ENCODE measurements at regions not wholly inside any gene's neighbourhood (a gene's known extent, or its start where the extent isn't known, plus 50 kb on each side); places are given as distances from the start of the nearest gene placed in this dataset.
"Not testable (repeated sequence)": the region's sequence is repeated elsewhere in the genome, so short reads cannot be mapped to it uniquely, and the experiment has no call there.

DNA sequence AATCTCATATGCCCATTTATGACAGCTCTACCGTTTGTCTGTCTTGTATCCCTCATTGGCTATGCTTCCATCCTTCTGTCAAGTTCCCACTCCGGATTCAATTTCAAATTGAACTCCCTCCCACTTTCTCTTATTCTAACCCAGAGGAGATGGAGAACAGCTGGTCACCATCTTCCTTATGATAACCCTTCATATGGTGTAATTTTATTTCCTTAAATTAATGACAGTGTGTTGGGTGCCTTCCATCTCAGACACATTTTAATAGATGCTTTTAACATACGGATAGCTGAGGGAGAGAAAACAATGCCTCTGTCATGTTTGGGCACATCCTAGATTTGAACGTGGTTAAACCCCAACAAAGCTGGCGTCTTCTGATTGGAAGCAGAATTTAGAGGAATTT, 103.0 kb upstream of the PLXNA2 start:
- no peak for DNase-seq (ENCODE audit: low spot score)

DNA sequence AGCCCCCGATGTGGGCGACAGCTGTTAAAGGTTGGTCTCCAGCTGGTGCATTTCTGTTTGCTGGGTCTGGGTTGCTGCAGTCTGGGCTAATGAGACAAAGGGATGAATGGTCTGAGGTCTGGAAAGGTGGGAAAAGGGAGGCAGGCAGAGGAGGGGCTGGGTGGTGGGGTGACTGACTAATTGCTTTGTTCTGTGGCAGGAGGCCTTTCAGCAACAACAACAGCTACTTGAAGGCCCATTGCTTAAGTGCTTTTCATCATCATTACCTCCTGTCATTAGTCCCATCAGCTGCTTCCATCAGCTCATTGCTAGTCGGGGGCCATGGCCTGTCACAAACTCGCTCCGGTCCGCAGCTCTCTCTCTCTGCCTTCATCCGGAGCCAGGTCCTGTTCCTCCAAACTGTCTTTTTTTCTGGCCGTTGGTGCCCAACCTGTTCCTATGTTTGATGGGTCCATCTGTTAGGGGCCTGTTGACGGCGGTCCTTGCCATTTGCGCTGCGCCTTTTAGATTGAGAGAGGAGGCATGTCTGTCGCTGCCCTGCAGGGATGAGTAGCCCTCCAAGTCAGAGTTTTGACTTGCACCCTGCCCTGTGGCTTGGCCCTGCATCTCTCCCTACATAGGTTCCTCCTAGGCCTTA, 105.6 kb upstream of the PLXNA2 start:
- no peak for DNase-seq (ENCODE audit: low spot score)

DNA sequence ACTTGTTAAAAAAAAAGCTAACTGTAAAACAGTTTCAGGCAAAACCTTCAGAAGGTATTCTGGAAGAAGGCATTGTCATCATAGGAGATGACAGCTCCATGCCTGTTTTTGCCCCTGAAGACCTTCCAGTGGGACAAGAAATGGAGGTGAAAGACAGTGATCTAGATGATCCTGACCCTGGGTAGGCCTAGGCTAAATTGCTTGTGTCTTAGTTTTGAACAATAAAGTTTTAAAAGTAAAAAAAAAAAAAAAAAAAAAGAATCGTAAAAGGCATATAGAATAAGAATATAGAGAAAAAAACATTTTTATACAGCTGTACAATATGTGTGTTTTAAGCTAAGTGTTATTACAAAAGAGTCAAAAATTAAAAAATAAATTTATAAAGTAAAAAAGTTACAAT, 106.6 kb upstream of the PLXNA2 start:
- DNase-seq (ENCODE audit: low spot score): no peak

DNA sequence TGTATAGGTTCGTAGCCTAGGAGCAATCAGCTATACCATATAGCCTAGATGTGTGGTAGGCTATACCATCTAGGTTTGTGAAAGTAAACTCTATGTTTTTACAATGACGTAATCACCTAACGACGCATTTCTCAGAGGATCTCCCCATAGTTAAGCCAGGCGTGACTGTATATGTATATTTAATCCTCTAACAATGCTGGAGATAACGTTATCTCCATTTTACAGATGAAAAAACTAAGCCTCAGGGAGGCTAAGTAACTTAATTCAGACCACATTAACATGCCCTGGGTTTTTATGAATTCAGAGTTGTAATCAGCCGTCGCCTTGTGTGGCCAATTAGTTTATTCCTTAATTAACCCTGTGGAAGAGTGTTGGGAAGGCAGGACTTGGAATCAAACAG, 107.7 kb upstream of the PLXNA2 start:
- no peak for DNase-seq (ENCODE audit: low spot score)

DNA sequence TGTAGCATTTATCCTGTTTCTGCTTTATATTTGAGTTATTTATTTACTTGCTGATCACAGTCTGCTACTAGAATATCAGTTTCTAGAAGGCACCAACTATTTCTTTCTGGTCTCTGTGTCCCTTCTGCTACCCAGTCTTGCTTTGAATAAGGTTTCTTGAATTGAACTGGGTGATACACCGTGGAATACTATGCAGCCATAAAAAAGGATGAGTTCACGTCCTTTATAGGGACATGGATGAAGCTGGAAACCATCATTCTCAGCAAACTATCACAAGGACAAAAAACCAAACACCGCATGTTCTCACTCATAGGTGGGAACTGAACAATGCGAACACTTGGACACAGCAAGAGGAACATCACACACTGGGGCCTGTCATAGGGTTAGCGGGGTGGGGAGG, 109.6 kb upstream of the PLXNA2 start:
- DNase-seq (ENCODE audit: low spot score): not testable (repeated sequence)

DNA sequence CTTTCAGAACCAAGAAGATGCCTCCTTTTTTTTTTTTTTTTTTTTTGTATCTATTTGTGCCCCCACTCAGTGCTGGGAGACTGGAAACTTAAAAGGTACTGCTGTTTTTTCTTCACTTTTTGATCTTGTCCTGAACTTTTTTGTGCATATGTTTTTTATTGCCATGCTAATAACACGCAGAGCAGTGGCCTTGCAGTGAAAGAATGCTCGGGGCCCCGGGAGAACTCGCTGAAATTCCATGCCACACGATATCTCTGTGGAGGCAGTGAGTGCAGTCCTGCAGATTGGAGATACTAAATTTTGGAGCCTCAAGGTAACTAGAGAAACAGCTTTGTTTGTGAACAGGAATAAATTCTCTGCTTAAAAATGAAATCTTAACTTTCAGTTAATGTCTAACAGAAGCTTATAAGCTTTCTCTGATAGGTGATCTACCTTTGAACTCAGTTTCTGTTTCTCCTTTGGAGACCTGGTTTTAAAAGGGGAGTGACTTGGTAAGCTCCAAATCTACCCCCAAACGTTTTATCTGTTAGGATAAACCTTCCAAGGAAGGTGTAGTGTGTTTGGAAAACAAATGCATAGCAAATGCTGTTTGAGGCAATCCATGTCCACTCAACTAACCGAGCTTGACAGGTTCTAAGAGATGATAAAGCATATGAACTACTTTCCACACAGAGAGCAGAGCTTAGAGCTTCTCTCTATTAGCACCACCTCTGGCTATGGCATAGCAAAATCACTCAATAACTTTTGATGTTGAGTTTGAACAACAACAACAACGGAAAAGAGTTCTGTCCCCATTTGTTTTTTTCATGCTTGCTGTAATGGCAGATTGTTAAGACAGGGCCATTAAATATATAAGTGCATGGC, 113.7 kb upstream of the PLXNA2 start:
- no peak for DNase-seq (ENCODE audit: low spot score)

DNA sequence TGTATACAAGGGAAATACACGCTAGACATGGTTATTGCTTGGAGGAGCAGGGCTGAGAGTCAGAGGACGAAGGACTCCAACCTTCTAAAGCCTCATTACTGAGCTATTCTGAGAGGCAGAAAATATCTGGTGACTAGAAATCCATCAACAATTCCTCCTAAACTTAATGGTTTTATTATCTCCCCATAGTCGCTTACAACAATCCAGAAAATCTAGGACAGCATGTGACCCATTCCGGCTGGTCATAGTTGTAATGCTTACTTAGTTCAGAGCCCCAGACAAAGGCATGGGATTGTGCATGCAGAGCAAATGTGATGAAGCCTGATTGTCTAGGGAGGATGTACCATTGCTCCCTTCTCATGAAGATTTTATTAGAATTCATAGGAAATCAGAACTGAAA, 114.5 kb upstream of the PLXNA2 start:
- no peak for DNase-seq (ENCODE audit: low spot score)

DNA sequence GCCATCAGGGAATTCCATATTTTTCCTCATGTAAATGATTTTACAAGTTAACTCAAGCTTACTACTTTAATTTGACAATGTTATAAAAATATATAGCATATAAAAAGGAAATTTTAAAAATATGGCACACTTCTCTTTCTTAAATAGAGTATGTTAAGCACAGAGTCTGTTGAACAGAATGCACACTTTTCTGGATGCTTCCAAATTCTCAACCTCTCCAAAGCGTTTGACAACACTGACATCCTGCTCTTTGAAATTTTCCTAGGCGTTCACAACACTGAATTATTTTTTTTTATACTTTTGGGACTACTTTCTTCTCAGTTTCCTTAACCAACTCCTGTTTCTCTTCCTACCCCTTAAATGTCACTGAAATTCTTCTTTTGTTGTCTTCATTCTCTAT, 117.8 kb upstream of the PLXNA2 start:
- DNase-seq (ENCODE audit: low spot score): no peak

DNA sequence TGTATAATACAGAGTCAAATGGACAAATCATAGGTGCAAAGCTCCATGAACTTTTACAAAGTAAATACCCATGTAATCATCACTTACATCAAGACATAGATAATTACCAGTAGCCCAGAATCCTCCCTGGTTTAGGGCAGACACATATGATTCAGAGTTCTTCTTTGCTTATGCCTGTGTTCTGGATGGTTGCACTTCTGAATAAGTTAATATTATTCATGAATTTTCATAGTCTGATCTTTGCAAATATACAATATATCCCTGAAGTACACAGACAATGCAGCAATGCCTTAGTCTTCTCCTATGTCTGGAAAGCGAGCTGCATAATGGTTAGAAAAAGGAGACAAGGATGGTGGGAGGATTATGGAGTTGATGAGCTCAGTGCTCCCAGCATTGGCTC, 122.4 kb upstream of the PLXNA2 start:
- no peak for DNase-seq (ENCODE audit: low spot score)

DNA sequence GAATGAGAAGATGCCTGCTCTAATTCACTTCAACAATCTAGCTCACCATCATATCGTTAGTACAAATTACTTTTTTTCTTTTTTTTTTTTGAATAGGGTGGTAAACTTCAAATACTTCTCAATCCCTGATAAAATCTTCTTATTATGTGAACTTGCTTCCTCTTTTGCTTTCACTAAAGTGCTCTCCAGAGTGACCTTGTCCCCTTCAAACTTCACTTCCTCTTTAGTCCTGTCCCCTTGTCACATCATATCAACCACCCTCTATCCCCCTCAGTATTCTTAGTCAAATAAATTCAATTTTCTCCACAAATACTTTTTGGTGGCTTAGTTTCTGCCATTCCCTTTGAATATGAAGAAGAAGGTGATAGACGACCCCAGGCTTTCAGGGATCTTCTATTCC, 124.9 kb upstream of the PLXNA2 start:
- DNase-seq (ENCODE audit: low spot score): no peak

DNA sequence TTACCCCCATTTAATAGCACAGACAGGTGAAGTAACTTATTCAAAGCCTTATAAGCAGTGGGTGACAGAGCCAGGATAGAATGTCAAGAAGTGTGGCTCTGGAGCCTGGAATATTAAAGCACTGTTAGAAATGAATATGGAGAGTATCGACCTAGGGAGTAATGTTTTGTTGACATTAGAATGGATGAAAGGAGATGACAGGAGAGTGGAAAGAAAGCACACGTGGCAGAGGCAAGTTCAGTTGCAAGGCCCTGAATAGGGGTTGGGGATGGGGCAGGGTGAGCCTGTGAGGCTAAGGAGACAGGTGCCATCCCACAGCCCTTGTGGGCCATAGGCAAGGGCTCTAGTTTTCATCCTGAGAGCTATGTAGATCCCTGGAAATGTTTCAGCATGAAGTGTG, 125.5 kb upstream of the PLXNA2 start:
- DNase-seq (ENCODE audit: low spot score): no peak

DNA sequence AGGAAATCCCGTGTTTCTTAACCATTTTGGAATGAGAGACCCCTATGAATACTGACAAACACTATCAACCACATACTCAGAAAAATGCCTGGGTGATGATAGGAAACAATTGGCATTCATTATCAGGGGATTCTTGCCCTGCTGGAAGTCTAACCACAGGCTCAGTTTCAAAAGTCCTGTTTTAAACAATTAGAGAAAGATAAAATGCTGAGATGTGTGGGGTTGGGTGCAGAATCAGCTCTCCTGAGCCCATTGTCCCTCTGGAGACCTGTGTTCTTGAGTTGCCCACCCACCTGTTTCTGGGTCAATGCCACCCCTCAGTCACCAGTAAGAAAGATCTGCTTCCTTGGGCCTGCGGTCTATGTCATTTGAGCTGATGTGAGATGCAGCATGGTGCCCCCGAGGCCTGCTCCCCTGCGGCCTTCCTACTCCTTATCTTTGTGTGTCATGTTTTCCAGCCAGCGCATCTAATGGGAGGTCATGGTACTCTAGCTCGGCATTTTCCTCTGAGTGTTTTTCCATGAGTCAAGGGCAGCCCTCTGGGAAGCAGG, 130.3 kb upstream of the PLXNA2 start:
- DNase-seq (ENCODE audit: low spot score): no peak

DNA sequence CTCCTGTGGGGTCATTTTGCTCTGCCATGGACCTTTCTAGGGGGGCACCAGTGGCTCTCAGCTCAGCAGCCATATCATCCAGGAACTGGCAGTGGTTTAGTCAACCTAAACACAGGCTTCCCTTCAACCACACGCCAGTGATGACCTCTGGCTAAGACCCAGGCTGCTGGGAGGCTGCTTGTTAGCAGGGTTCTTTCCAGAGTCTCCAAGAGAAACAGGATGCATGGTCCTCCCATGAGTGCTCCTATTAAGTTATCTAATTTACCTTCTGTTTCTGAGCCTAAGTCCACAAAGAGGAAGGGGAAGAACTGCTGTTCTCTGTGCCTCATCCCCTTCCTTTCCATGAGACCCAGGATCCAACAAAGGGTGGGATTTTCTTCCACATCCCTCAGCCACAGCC, 137.3 kb upstream of the PLXNA2 start:
- DNase-seq (ENCODE audit: low spot score): no peak

DNA sequence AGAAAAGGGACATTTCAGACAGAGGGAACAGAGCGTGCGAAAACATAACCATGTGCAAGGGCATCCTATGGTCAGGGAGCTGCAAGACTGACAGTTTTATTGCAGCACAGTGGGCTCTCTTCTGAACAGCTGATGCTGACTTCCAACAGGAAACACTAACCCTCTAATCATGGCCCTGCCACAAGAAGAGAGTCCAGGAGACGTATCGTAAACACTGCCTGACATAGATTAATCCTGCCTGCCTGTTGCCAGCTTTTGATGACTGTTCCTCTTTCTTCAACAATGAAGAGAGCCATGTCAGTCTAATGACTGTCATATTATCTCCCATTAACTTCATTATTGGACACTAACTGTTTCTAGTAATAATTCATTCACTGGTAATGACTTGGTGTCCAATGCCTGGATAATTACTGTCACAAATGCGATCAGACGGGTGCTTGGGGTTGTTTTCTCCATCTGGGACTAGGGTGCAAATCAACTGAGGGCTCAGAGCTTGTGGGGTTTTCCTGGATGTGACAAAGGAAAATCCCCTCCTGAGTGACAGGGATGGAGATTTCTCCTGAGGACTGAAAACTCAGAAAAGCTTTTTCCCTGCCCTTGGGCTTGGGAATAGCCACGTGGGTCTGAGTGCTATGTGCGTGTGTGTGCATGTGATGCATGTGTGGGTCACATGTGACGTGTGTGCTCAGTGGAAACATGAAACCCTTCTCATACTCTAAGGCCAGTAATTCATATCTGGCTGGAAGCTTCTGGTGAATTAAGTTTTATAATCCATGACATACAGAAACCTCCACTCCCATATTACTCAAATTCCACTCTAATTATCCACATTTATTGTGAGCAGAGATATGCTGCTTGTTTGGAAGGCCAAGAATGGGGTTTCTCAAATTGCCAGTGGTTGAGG, 144.0 kb upstream of the PLXNA2 start:
- no peak for DNase-seq (ENCODE audit: low spot score)

DNA sequence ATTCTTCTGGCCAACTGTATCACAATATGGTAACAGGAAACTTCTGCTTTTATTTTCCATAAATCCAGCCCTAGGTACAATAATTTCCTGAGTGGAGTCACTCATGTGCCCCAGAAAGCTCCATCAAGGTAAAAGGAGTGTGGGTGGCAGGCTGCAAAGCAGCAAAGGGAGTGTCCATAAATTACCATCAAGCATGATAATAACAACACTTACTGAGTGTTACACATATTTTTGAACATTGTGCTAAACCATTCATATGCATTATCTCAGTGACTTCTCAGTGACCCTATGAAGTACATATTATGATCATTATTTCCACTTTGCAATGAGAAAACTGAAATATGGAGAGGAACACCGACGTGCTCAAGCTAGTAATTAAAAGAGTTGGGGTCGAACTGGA, 149.2 kb upstream of the PLXNA2 start:
- DNase-seq (ENCODE audit: low spot score): no peak

DNA sequence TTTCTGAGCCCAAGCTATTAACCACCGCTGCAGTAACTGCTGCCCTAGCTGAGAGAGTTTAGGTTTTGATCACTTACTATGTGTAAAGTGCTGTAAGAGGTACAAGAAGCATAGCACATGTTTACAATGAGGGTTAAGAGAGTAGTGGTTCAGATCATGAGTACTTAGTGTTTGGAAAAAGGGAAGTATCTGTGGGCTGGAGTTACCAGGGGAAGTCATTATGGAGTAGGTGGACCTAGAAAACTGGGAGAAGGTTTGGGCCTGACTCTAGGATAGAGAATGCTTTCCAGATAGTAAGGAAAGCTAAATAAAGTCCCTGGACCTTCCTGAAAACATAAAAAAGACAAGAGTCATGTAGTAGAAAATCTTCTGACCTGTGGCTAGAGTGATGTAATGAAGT, 149.6 kb upstream of the PLXNA2 start:
- no peak for DNase-seq (ENCODE audit: low spot score)

DNA sequence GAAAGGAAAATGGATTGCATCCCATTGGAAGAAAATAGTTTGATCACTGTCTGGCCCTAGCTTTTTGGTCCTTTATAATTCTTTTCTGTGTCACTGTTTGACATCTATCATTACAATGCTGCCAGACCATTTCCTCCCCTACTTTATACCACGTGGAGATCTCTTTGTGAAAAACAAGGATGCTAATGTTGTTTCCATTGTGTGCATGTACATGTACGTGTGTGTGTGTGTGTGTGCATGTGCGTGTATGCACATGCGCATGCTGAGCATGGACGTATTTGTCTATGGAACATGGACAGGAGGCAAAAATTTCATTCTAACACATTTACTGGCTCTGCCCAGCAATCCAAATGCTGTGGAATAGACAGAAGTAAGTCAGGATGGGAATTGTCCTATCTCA, 153.1 kb upstream of the PLXNA2 start:
- no peak for DNase-seq (ENCODE audit: low spot score)

DNA sequence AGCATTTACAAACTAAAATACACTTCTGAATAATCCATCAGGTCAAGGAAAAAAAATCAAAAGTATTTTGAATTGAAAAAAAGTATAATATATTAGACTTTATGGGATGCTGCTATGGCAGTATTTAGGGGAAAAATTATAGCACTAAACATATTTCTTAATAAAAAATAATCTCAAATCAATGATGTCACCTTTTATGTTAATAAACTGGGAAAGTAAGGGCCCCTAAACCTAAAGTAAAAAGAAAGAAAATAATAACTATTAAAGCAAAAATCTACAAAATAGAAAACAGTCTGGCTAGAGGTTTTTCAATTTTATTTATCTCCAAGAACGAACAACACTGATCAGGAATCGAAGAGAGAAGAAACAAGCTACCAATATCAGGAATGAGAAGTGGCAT, 160.8 kb upstream of the PLXNA2 start:
- DNase-seq (ENCODE audit: low spot score): no peak

DNA sequence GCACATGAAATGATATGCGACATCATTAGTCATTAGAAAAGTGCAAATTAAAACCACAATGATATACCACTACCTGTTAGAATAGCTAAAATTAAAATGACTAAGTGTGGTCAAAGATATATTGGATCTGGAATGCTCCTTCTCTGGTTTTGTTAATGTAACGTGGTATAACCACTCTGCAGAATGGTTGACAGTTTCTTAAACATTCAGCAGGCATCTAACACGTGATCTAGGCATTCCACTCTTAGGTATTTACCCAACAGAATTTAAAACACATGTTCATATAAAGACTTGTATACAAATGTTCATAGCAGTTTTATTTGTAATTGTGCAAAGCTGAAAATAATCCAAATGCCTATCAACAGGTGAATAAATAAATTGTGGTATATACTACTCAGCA, 165.0 kb upstream of the PLXNA2 start:
- DNase-seq (ENCODE audit: low spot score): no peak

DNA sequence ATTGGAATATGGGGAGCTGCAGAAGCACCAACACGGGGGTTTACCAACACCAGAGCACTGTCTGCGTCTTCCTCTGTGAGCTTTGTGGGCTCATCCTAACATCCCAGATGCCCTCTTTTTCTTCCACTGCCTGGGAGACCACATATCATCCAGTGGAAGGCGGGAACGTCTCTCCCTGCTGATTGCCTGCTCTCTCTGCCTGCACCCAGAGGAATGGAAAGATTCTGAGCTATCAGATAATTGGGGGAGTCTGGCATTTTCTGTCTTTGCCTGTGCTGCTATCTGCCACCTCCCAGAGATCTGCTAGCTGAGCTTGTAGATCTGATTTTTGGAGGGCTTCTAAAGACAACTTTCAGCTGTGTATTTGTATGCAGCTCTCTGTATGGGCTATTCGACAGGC, 166.2 kb upstream of the PLXNA2 start:
- DNase-seq (ENCODE audit: low spot score): no peak

DNA sequence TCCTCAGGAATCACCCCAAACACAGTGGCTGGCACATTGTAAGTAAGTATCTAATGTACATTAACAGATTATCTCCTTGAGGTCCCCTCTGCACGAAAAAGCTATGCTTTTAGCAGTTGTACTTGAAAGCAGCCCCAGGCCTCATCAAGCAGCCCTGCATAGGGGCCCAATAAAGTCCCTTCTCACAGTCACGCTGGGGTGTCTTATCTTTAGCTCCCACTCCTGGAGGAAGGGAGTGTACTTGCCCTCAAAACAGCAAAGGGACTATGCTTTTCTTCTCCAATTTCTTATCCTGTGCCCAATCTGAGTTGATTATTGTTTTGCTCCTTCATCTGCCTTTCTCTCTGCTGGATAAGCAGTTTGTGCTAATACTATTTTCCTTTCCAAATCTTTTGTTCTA, 168.8 kb upstream of the PLXNA2 start:
- no peak for DNase-seq (ENCODE audit: low spot score)

DNA sequence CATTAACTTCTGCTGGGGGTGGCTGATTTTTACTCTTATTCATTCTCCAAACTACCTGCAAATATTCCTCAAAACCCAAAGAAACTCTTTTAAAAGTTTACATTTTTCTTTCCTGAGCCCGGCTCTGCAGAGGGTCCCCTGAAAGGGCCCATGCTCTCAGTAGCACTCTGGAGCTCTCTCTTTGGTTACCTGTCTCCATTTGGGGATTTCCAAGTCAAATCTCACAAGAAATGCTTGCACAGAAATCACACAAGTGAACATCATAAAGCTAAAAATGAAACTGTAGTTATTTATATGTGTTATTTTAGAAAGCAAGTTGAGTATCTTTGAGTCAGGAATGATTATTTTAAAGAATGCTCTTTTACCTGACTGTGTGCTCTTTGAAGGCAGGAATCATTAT, 174.5 kb upstream of the PLXNA2 start:
- no peak for DNase-seq (ENCODE audit: low spot score)
